PC-9 (cell line): ENCODE measurements at regions not wholly inside any gene's neighbourhood (a gene's known extent, or its start where the extent isn't known, plus 50 kb on each side); places are given as distances from the start of the nearest gene placed in this dataset.
"Not testable (repeated sequence)": the region's sequence is repeated elsewhere in the genome, so short reads cannot be mapped to it uniquely, and the experiment has no call there.

Experiments used
- BruUV-seq: library from RNA; stranded (reverse); fragments of 400-500 nt; replicated peaks from 2 replicates; lab custom pipeline; 2021; lab: Mats Ljungman, UMichigan
- CTCF ChIA-PET: fragments of 300-600 bp; sonication (Branson Sonifier 250); formaldehyde crosslinking; loops from one replicate; lab custom pipeline; 2022; ENCODE audit warnings: antibody characterized with exemption; lab: Charles Lee
- POLR2A ChIA-PET: fragments of 300-600 bp; sonication (Branson Sonifier 250); formaldehyde crosslinking; loops from one replicate; lab custom pipeline; 2022; ENCODE audit warnings: antibody characterized with exemption; ENCODE audit not compliant: unreplicated experiment; lab: Charles Lee
- DNase-seq, 2 experiments: peaks; one replicate each; pipeline versions ENCODE4 v3.0.0 to v3.0.0-alpha.2; 2015 to 2022; ENCODE audit warnings: mixed read lengths in 1 of 2
- H2AFZ ChIP-seq: fragments of 200-600 bp; sonication (generic); 2 replicates; pipeline ENCODE4 v1.8.1; 2017; ENCODE audit warnings: antibody characterized with exemption
- H3F3A ChIP-seq: fragments of 200-600 bp; sonication (generic); 2 replicates; pipeline ENCODE4 v1.8.1; 2017; ENCODE audit warnings: antibody characterized with exemption, mild to moderate bottlenecking, low read depth; ENCODE audit not compliant: insufficient read depth
- H3K27ac ChIP-seq: fragments of 200-600 bp; sonication (generic); 2 replicates; pipeline ENCODE4 v1.6.1; 2016; ENCODE audit warnings: mixed run types
- H3K27me3 ChIP-seq: fragments of 200-600 bp; sonication (generic); 2 replicates; pipeline ENCODE4 v1.6.1; 2016; ENCODE audit warnings: low read depth, mixed run types; ENCODE audit not compliant: insufficient read depth
- H3K36me3 ChIP-seq: fragments of 200-600 bp; sonication (generic); 2 replicates; pipeline ENCODE4 v1.6.1; 2016; ENCODE audit warnings: low read depth, mixed run types
- H3K4me1 ChIP-seq: fragments of 200-600 bp; sonication (generic); replicated peaks from 2 replicates; pipeline ENCODE4 v1.6.1; 2016; ENCODE audit warnings: mixed run types; ENCODE audit not compliant: insufficient read depth
- H3K4me2 ChIP-seq: fragments of 200-600 bp; sonication (generic); 2 replicates; pipeline ENCODE4 v1.6.1; 2017; ENCODE audit warnings: mixed run types
- H3K4me3 ChIP-seq: fragments of 200-600 bp; sonication (generic); 2 replicates; pipeline ENCODE4 v1.6.1; 2016; ENCODE audit warnings: mixed run types
- H3K79me2 ChIP-seq: fragments of 200-600 bp; sonication (generic); 2 replicates; pipeline ENCODE4 v1.6.1; 2017; ENCODE audit warnings: low read depth, mixed run types
- H3K9me2 ChIP-seq: fragments of 200-600 bp; sonication (generic); 2 replicates; pipeline ENCODE4 v1.8.1; 2017; ENCODE audit warnings: mild to moderate bottlenecking; ENCODE audit not compliant: insufficient read depth
- H3K9me3 ChIP-seq: fragments of 200-600 bp; sonication (generic); 2 replicates; pipeline ENCODE4 v1.8.1; 2016; ENCODE audit warnings: low read depth; ENCODE audit not compliant: insufficient read depth
- H4K20me1 ChIP-seq: fragments of 200-600 bp; sonication (generic); 2 replicates; pipeline ENCODE4 v1.8.1; 2017; ENCODE audit not compliant: insufficient read depth
- EZH2 ChIP-seq: fragments of 200-600 bp; sonication (generic); IDR thresholded peaks from 2 replicates; pipeline ENCODE4 v1.8.0; 2017; ENCODE audit warnings: antibody characterized with exemption, low read depth
- intact Hi-C: fragments of 100-400 bp; cut with micrococcal nuclease; formaldehyde crosslinking; loops from one replicate; pipeline ENCODE4 v1.10.0; 2022; ENCODE audit not compliant: unreplicated experiment
- TF ChIP-seq, protein P1 (sequence below): fragments of 200-600 bp; sonication (generic); conservative IDR thresholded peaks from 2 replicates; pipeline ENCODE4 v1.6.1; 2017; ENCODE audit warnings: mixed run types, antibody characterized with exemption, mild to moderate bottlenecking, moderate library complexity

DNA sequence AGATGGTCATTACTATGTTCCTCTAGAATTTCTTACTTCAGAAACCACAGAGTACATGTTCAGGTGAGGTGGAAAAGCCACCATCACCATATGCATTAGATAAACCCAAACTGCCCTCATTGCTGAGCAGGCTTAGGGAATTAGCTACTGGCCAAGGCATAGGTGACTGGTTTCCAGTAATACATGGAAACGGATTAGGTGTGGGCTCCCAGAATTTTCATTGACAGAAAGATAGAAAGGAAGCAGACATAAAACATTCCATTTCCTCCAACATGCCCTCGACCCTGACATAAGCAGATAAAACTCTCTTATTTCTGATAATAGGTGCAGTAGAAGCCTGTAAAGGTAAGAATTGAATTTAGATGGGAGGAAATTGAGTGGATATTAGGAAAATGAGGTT is 1466.1 kb downstream of the SUCLG1 start:
- no peak for DNase-seq
- no peaks in the 10 kb centered on the region for H3K79me2 ChIP-seq
- no peak overlapping the region for H3K27ac ChIP-seq
- H3K9me2 ChIP-seq = no peaks in the 10 kb centered on the region
- no peaks in the 10 kb centered on the region for H4K20me1 ChIP-seq
- peaks cover 5% of the 10 kb centered on the region; the same call in 1 of the 2 replicates for H3F3A ChIP-seq
- no peaks in the 10 kb centered on the region for H3K4me1 ChIP-seq
- ChIA-PET CTCF (no interaction called here), POLR2A (no interaction called here)
- TF ChIP-seq EZH2 = no peak
- TF ChIP-seq, protein P1, sequence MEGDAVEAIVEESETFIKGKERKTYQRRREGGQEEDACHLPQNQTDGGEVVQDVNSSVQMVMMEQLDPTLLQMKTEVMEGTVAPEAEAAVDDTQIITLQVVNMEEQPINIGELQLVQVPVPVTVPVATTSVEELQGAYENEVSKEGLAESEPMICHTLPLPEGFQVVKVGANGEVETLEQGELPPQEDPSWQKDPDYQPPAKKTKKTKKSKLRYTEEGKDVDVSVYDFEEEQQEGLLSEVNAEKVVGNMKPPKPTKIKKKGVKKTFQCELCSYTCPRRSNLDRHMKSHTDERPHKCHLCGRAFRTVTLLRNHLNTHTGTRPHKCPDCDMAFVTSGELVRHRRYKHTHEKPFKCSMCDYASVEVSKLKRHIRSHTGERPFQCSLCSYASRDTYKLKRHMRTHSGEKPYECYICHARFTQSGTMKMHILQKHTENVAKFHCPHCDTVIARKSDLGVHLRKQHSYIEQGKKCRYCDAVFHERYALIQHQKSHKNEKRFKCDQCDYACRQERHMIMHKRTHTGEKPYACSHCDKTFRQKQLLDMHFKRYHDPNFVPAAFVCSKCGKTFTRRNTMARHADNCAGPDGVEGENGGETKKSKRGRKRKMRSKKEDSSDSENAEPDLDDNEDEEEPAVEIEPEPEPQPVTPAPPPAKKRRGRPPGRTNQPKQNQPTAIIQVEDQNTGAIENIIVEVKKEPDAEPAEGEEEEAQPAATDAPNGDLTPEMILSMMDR = no peak
- H3K27me3 ChIP-seq = no peaks in the 10 kb centered on the region
- no peak overlapping the region for H3K4me2 ChIP-seq
- intact Hi-C loops = no loop called here
- H3K36me3 ChIP-seq = no peaks in the 10 kb centered on the region
- H2AFZ ChIP-seq = no peak overlapping the region
- H3K4me3 ChIP-seq = no peak overlapping the region
- no TSS peak for BruUV-seq
- peaks cover 6% of the 10 kb centered on the region; the same call in 1 of the 2 replicates for H3K9me3 ChIP-seq

DNA sequence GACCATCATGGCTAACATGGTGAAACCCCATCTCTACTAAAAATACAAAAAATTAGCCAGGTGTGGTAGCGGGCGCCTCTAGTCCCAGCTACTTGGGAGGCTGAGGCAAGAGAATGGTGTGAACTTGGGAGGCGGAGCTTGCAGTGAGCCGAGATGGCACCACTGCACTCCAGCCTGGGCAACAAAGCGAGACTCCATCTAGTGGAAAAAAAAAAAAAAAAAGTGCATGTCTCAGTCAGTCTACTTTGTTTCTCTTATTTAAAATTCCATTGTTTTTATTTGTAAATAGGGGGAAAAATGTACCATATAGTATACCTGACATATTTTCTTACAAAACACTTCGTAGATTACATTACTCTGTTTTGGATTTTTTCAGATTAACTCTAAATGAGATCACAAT is 1471.4 kb downstream of the SUCLG1 start:
- H3K36me3 ChIP-seq, H3K4me1 ChIP-seq, intact Hi-C loops, H3F3A ChIP-seq, H3K9me3 ChIP-seq, DNase-seq, H3K79me2 ChIP-seq, CTCF ChIA-PET, H4K20me1 ChIP-seq, H3K4me3 ChIP-seq, BruUV-seq, H3K27ac ChIP-seq, H3K27me3 ChIP-seq, POLR2A ChIA-PET, H2AFZ ChIP-seq, H3K4me2 ChIP-seq, H3K9me2 ChIP-seq: not testable (repeated sequence)

DNA sequence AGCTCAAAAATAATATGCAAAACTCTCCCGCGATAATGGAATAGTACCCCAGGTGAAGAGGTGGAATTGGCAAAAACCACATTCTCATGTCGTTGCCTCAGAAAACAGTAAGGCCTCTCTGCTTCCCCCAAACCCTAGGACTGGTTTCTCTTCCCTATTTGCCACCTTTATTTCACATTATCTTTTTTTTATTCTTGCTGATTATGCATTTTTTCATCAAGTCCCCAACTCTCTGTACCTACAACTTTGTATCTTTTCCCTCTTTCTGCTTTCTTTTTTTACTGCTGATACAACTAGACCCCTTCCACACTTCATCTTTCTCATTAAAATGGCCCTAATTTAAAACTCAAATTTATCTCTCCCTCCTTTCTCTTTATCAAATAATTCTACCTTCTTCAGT is 1472.2 kb downstream of the SUCLG1 start:
- H3K4me3 ChIP-seq = no peak overlapping the region
- no TSS peak for BruUV-seq
- ChIA-PET CTCF (no interaction called here), POLR2A (no interaction called here)
- no peaks in the 10 kb centered on the region for H4K20me1 ChIP-seq
- no peaks in the 10 kb centered on the region for H3F3A ChIP-seq
- no peak for TF ChIP-seq EZH2
- TF ChIP-seq, protein P1 = no peak
- no peak for DNase-seq
- intact Hi-C loops = no loop called here
- H3K79me2 ChIP-seq = no peaks in the 10 kb centered on the region
- no peaks in the 10 kb centered on the region for H3K27me3 ChIP-seq
- no peaks in the 10 kb centered on the region for H3K4me1 ChIP-seq
- no peaks in the 10 kb centered on the region for H3K9me3 ChIP-seq
- no peak overlapping the region for H2AFZ ChIP-seq
- no peak overlapping the region for H3K27ac ChIP-seq
- H3K4me2 ChIP-seq = no peak overlapping the region
- no peaks in the 10 kb centered on the region for H3K9me2 ChIP-seq
- H3K36me3 ChIP-seq = no peaks in the 10 kb centered on the region

DNA sequence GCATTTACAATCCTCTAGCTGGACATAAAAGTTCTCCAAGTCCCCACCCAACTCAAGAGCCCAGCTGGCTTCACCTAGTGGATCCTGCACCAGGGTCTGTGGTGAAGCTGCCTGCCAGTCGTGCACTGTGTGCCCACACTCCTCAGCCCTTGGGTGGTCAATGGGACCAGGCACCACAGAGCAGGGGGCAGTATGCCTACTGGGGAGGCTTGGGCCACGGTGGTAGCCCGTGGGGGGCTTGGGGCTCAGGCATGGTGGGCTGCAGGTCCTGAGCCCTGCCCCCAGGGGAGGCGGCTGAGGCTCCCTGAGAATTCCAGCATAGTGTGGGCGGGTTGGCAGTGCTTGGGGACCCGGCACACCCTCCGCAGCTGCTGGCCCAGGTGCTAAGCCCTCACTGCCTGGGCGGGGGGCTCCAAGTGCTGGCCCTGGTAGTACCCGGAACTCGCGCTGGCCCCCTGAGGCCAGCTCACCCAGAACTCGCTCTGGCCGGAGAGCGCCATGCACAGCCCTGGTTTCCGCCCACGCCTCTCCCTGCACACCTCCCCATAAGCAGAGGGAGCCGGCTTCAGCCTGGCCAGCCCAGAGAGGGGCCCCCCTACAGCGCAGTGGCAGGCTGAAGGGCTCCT is 1473.4 kb downstream of the SUCLG1 start:
- H4K20me1 ChIP-seq = no peaks in the 10 kb centered on the region
- CTCF ChIA-PET = no interaction called here
- no peak overlapping the region for H2AFZ ChIP-seq
- H3K9me2 ChIP-seq = no peaks in the 10 kb centered on the region
- no peaks in the 10 kb centered on the region for H3K9me3 ChIP-seq
- BruUV-seq = no TSS peak
- H3K27ac ChIP-seq = no peak overlapping the region
- DNase-seq = no peak
- H3K4me2 ChIP-seq = no peak overlapping the region
- no peak overlapping the region for H3K4me3 ChIP-seq
- no peaks in the 10 kb centered on the region for H3K4me1 ChIP-seq
- no peaks in the 10 kb centered on the region for H3F3A ChIP-seq
- no peaks in the 10 kb centered on the region for H3K79me2 ChIP-seq
- intact Hi-C loops = no loop called here
- no peak for TF ChIP-seq EZH2
- TF ChIP-seq, protein P1 = no peak
- POLR2A ChIA-PET = no interaction called here
- no peaks in the 10 kb centered on the region for H3K36me3 ChIP-seq
- no peaks in the 10 kb centered on the region for H3K27me3 ChIP-seq
